ENCODE measurements at regions not wholly inside any gene's neighbourhood (a gene's known extent, or its start where the extent isn't known, plus 50 kb on each side); places are given as distances from the start of the nearest gene placed in this dataset.

GRCh38 chr2:16007167-16007934, 67.0 kb downstream of the MYCN start:
- DNase-seq (ENCODE audit: low read depth), result no peak
- no peak overlapping the region for H3K4me3 ChIP-seq (ENCODE audit: control insufficient read depth, low read depth, low read length)
- no peak for TF ChIP-seq CTCF (conservative IDR thresholded peaks at IDR 0.05; ENCODE audit: control insufficient read depth, insufficient read depth, low read depth, low read length)

GRCh38 chr2:16006537-16007166, 66.3 kb downstream of the MYCN start:
- no peak overlapping the region for H3K4me3 ChIP-seq (ENCODE audit: control insufficient read depth, low read depth, low read length)
- TF ChIP-seq CTCF (conservative IDR thresholded peaks at IDR 0.05; ENCODE audit: control insufficient read depth, insufficient read depth, low read depth, low read length), result no peak
- DNase-seq (ENCODE audit: low read depth), result no peak

GRCh38 chr2:16005816-16006536, 65.6 kb downstream of the MYCN start:
- peak; percentile 7 for DNase-seq (ENCODE audit: low read depth)
- H3K4me3 ChIP-seq (ENCODE audit: control insufficient read depth, low read depth, low read length), result no peak overlapping the region
- TF ChIP-seq CTCF (conservative IDR thresholded peaks at IDR 0.05; ENCODE audit: control insufficient read depth, insufficient read depth, low read depth, low read length), result no peak

- no peak for DNase-seq (ENCODE audit: low read depth)
- TF ChIP-seq CTCF (conservative IDR thresholded peaks at IDR 0.05; ENCODE audit: control insufficient read depth, insufficient read depth, low read depth, low read length), result no peak
- no peak overlapping the region for H3K4me3 ChIP-seq (ENCODE audit: control insufficient read depth, low read depth, low read length)
Measured at GRCh38 chr2:16005389-16005788, 65.0 kb downstream of the MYCN start.

GRCh38 chr2:16003809-16004208, 63.5 kb downstream of the MYCN start:
- no peak for TF ChIP-seq CTCF (conservative IDR thresholded peaks at IDR 0.05; ENCODE audit: control insufficient read depth, insufficient read depth, low read depth, low read length)
- H3K4me3 ChIP-seq (ENCODE audit: control insufficient read depth, low read depth, low read length), result no peak overlapping the region
- DNase-seq (ENCODE audit: low read depth), result no peak

GRCh38 chr2:16003152-16003551, 62.8 kb downstream of the MYCN start:
- TF ChIP-seq CTCF (conservative IDR thresholded peaks at IDR 0.05; ENCODE audit: control insufficient read depth, insufficient read depth, low read depth, low read length), result no peak
- no peak overlapping the region for H3K4me3 ChIP-seq (ENCODE audit: control insufficient read depth, low read depth, low read length)
- no peak for DNase-seq (ENCODE audit: low read depth)
